Islet precursor cell (in vitro differentiated cells): ENCODE measurements at regions not wholly inside any gene's neighbourhood (a gene's known extent, or its start where the extent isn't known, plus 50 kb on each side); places are given as distances from the start of the nearest gene placed in this dataset.

ENCODE experiments used
- DNase-seq: peaks from one replicate; pipeline ENCODE4 v3.0.0-alpha.2; 2018

DNA sequence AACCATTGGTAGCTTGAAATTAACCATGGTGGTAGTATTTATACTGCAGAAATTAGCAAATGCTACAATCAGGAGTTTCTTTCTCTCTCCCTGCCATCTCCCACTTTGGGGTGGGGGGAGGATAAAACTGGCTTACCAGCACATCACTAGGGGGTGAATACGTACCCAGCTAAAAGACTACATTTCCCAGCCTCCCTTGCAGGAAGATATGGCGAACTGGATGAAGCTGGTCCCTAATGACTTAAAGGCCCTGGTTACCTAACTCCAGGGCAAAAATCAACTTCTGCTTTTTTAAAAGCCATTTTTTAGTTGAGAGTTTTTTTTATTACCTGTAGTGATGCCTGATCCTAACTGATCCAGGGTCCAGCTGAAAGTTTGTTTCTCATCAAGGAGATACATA lies 70.3 kb upstream of the RAB12 start:
- no peak for DNase-seq

DNA sequence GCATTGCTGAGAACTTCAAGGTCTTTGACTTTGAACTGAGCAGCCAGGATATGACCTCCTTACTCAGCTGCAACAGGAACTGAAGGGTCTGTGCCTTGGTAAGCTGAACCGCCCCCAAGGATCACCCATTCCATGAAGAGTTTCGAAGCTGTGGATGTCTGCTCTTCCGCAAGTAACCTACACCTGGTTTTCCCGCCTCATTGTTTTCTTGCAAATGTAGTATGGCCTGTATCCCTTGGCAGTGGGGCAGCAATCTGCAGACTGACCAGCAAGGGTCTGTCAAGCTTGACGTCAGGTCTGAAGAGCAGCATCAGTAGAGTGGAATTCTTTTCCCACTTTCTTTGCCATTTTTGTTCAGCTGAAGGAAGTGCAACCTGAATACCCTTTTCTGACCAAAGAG lies 62.6 kb upstream of the RAB12 start:
- DNase-seq: no peak

DNA sequence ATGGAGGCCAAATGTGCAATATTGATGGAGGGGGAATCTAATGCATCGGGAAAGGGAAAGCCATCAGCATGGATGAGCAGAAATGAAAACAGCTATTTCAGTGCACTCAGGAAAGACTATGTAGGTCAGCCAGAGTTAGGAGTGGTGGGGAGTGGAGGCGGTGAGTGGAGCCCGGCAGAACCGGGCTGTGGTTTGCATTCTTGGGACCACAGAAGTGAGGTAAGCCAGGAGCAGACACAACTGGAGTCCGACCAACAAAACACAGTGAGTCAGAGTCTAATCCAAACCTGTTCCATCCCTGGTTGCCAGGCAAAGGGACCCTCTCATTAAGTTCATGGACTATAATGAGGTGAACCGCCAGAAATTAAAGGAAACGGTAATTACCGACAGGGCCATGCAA lies 61.1 kb upstream of the RAB12 start:
- no peak for DNase-seq

DNA sequence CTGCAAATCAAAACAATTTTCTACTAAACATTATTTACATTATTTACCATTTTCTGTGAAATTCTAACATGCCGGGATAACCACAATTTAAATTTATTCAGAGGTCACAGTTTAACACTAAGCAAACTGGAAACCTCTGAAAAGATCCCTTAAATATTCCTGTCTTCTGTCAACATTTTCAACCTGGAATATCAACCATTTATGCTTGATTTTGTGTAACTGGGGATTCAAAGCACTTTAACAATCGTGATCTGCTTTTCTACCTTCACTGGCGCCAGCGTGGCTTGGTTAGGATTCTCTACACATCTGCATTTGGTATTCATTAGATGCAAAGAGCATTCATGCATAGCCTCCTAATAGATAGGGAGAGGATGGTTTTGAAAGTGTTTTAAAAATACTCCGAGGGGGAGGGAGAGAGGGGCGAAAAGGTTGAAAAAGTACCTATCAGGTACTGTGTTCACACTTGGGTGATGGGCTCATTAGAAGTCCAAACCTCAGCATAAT lies 59.9 kb upstream of the RAB12 start:
- DNase-seq: no peak

DNA sequence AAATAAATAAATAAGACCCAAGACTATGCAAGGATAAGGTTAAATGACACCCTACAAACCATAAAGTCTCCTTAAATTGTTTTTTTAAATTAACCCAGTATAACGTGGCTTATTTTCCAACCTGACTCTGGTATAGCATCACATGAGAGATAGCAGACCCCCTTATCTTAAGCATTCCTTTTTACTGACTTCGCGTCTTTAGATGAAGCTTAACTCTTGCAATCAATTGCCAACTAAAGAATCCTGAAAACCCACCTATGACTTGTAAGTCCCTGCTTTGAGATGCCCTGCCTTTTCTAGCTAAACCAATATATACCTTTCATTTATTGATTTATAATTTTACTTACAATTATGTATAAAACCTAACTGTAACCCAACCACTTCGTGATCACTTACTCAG lies 57.1 kb upstream of the RAB12 start:
- DNase-seq: no peak

DNA sequence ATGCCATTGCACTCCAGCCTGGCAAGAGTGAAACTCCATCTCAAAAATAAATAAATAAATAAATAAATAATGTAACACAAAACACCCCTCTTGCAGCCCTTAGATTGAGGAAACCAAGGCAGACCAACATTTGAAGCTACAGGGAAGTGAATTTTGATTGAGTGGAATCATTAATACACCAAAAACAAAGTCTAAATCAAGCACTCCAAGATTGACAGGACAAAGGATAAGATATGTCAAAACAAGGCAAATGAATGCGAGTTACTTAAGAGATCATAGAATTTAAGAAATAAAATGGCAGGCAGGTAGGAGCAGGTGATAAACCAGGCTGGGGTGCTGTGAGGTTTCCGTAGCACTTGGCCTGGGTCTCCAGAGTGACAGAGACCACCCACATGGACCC lies 54.9 kb upstream of the RAB12 start:
- no peak for DNase-seq

DNA sequence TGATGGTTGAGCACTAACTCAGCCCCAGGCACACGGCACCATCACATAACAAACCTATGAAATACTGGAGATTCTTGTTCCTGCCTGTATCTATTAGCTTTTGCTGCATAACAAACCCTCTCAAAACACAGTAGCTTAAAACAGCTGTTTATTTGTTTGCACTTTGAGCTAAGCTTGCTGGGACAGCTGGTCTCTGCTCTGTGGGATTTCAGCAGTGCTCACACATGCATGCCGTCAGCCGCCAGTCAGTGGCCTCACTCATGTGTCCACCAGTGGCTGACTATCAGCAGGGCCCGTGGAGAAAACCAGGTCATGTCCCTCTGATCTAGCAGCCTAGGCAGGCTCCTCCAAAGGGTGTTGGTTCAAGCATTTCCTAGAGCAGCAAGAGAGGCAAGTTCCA lies 52.8 kb upstream of the RAB12 start:
- DNase-seq: no peak
